Suppressor macrophage (primary cell): ENCODE measurements at regions not wholly inside any gene's neighbourhood (a gene's known extent, or its start where the extent isn't known, plus 50 kb on each side); places are given as distances from the start of the nearest gene placed in this dataset.
"Not testable (repeated sequence)": the region's sequence is repeated elsewhere in the genome, so short reads cannot be mapped to it uniquely, and the experiment has no call there.

Experiments
- DNase-seq, 4 experiments: peaks; one replicate each; pipeline ENCODE4 v3.0.0-alpha.2; 2020 to 2022

- DNase-seq, result no peak
These were observed 1607.3 kb upstream of the CELF4 start for GRCh38 chr18:39172695-39173421.

DNA sequence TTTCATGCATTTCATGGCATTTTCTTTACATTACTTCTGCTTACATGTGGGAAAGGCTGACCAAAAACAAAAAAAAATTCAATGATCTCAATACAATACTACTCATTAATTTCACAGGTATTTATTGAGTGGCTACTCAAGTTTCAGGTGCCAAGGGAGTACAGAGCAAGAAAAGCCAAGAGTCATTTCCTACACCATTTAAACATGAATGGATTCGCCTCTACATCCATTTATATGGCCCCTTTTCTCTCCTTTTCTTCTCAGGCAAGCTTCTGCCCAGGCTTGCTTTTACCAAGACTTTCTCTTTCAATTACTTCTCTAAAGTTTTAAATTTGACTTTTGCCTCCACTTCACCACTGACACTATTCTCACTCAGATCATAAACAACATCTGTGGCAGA, 1603.1 kb upstream of the CELF4 start:
- no peak for DNase-seq

GRCh38 chr18:39167990-39168389, 1602.4 kb upstream of the CELF4 start:
- DNase-seq, result no peak

GRCh38 chr18:39166776-39167175, 1601.2 kb upstream of the CELF4 start:
- no peak for DNase-seq

DNA sequence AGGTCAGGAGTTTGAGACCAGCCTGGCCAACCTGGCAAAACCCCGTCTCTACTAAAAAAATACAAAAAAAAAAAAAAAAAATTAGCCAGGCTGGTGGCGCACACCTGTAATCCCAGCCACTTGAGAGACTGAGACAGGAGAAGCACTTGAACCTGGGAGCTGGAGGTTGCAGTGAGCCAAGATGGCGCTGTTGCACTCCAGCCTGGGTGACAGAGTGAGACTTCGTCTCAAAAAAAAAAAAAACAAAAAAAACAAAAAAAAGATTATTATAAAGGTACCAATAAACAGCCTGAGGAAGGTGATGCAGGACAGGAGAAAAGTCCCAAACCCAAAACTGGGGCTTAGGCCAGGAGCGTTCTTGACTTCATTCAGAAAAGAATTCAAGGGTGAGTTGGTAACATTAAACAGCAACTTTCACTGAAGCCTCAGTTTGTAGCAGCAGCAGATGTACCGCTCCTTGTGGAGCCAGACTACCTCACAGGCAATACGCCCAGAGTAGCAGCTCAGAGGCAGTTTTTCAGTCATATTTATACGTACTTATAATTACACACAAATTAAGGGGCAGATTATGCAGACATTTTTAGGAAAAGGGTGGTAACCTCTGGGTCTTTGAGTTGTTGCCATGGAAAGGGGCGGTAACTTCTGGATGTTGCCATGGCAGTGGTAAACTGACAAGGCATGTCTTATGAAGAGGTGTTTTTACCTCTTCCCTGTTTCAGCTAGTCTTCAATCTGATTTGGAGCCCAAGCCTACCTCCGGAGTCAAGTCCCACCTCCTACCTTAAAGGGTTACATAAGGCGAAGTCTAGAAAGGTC, 1596.6 kb upstream of the CELF4 start:
- DNase-seq, result no peak

- no peak for DNase-seq
These were observed 1583.7 kb upstream of the CELF4 start for GRCh38 chr18:39149211-39149806.

GRCh38 chr18:39134255-39134654, 1568.7 kb upstream of the CELF4 start:
- no peak for DNase-seq

GRCh38 chr18:39127538-39127937, 1561.9 kb upstream of the CELF4 start:
- not testable (repeated sequence) for DNase-seq

DNA sequence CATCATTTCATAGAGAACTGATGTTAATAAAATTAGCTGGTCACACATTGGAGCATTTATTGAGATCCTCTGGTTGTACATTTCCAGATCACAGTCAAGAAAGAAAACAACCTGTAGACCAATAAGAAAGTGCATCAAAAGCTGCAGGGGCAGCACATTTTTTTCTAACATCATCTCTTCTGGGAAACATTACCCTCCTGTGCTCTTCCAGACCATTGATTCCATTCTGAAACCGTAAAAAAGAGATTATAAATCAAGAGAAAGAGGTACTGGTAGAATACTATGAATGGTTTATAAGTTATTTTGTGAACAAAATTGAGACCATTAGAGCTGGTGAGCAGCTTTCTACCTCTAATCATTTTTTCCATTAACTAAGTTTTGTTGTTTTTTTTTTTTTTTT, 1548.2 kb upstream of the CELF4 start:
- DNase-seq, result no peak

DNA sequence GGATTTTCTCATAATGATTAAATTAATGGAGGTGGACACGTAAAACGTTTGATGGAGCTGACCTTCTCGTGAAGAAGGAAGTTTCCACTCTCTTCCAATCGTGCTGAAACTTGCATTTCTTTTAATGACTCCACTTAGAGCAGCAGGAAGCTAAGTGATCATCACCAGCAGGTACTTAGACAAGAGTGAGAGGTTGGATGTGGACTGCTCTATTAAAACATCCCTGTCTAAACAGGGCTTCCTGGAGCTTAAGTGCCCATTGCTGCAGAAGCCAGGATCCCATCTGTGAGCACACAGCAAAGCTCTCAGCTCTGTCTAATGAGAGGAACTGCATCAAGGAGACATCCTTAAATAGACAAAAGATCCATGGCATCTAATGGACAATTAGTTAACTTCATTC, 1539.5 kb upstream of the CELF4 start:
- no peak for DNase-seq

- DNase-seq, result no peak
These were observed 1507.4 kb upstream of the CELF4 start for GRCh38 chr18:39072970-39073369.

- no peak for DNase-seq
These were observed 1496.8 kb upstream of the CELF4 start for GRCh38 chr18:39062426-39062825.

DNA sequence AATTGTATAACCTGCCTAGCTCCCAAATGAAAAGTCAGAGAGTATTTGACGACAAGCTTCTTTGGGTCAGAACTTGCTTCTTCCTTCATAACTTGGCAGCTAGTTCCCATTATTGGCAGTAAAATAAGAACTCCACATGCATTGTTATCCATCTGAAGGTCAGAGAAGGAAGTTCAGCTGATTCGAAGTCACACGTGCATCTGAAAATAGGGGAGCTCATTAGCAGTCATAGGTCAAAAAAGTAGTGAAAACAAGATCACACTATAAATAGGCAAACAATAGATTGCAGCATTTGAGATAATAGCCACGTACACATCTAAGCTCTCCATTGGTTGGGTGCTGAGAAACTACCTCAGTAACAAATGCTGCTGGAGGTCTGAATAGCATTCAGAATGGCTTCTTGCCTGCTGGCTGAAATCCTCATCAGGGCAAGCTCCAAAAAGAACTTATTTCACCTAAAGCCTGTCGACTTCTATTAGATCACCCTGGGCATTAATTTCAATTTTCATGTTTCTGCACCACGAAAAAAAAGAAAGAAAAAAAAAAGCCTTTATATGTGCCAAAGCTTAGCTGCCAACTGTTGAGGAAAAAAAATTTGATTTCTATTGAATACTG, 1492.9 kb upstream of the CELF4 start:
- DNase-seq, result peak in 2 of 4 experiments; percentile 4 to 6

GRCh38 chr18:39057423-39058064, 1491.9 kb upstream of the CELF4 start:
- no peak for DNase-seq

DNA sequence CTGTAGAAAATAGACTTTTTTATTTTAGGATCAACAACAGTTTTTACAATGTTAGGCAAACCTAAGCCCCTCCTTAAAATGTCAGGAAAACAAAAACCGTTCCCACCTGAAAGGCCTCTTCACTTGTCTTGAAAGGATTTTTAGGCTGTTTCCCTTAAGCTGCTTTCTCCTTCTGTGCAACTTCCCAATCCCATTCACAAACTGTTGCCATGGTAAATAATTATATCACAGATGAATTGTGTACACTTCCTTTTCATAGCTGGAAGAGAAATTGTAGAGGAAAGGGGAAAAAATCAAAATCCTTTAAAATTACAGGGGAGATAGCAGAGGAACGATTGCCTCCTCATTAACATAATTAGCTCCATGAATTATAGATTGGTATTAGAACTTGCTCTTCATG, 1488.0 kb upstream of the CELF4 start:
- no peak for DNase-seq

GRCh38 chr18:39051013-39051412, 1485.4 kb upstream of the CELF4 start:
- DNase-seq, result no peak

- DNase-seq, result no peak
These were observed 1474.2 kb upstream of the CELF4 start for GRCh38 chr18:39039813-39040212.

GRCh38 chr18:39037925-39038324, 1472.3 kb upstream of the CELF4 start:
- no peak for DNase-seq

DNA sequence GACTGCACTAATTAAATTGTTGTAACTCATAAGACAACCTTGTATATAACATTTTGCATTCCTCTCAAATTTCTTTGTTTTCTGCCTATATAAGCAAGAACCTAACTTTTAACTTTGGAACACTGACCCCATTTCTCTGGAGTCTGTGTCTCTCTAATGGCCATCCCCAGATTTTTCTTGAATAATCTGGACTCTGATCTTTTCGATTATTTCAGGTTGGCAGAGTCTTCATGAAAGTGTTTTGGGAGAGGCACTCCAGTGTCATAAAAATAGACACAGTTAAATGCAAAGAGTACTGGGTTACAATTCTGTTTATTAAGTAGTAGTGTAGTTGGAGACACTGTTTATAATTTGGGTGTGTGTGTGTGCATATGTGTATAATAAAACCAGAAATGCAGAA, 1467.7 kb upstream of the CELF4 start:
- DNase-seq, result no peak

DNA sequence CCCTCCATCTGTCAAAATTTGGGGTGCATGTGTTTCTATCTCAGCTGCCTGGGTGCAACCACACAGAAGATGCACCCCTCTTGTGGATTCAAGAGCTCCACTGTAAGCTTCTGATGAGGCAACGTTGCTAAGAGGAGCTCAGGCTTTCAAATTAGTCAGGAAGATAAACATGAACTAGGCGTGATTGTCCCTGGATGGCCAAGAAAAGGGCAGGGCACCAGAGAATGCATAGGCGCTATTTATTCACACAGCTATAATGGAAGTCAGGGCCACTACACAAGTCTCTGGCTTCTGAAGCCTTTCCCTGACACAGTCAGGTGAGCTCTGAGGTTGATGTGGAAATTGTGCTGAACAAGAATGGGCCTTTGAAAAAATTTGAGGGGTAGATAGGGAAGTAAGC, 1466.0 kb upstream of the CELF4 start:
- no peak for DNase-seq

DNA sequence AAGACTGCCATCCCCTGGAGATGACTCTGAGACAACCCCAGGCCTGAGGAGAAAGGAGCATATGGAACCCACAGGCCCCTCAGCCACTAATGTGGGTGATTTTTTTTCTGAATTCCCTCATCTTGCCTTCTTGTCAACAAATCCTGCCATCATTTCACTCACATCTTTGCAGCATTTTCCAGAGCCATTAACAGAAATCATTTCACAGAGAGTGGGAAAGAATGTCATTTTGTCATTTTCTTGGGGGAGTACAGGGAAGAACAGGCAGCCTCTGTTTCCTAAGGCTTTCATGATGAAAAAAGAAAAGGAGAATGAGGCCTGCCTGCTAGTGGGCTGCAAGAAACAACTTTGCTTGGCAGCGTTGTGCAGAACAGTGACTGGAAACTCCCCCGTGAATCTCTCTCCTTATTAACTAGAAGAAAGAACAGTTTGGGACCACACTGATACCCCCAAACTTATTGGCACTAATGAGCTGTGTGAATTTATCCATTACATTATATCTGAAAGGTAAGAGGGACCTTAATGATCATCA, 1464.6 kb upstream of the CELF4 start:
- no peak for DNase-seq

DNA sequence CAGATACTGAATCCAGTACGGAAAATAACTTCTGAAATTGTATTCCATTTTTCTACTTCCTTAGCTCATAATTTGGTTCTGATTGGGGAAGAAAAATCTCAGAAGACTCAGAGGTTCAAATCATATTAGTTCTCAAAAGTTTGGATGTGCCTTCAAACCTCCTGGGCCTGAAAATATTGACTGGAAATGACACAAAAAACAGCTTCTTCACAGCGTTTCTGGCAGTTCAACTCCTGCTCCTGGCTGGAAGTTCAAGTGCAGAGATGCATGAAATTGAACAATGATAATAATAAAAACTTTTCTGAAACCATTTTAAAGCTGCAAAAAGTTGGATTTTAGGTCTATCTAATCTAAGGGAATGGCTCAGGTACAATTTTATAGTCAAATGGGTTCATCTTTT, 1459.9 kb upstream of the CELF4 start:
- DNase-seq, result no peak

DNA sequence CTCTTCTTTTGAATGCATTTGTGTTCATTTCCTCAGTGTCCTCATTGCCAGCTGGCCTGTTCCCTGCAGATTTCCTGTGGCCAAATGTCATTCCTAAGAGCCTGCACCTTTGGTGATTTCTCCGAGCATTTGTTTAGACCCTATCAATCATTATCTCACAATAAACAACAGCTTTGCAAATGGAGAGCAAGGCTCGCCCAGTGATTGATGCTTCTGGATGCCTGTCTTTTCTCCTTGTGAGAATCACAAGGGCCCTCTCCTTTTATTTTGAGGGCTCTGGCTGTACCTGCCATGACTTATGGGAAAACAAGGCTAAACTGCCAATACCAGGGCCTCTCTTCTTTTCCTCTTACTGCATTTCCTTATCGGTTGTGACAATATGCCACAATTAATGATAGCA, 1454.4 kb upstream of the CELF4 start:
- DNase-seq, result no peak
